GM23338 (cell line): ENCODE measurements at regions not wholly inside any gene's neighbourhood (a gene's known extent, or its start where the extent isn't known, plus 50 kb on each side); places are given as distances from the start of the nearest gene placed in this dataset.

Experiments
- ATAC-seq: fragments of 200-7000 bp; cut with Tn5 transposase; 3 replicates; pipeline ENCODE4 v1.9.1; 2020
- DNase-seq: peaks from one replicate; pipeline ENCODE4 v3.0.0-alpha.2; 2015; ENCODE audit warnings: low spot score
- H2AFZ ChIP-seq: fragments of 200-600 bp; sonication (generic); 2 replicates; pipeline ENCODE4 v1.8.0; 2016; ENCODE audit warnings: antibody characterized with exemption, mild to moderate bottlenecking, moderate library complexity
- H3F3A ChIP-seq: fragments of 200-600 bp; sonication (generic); replicated peaks from 2 replicates; pipeline ENCODE4 v1.8.0; 2017; ENCODE audit warnings: antibody characterized with exemption, mixed run types, low read depth
- H3K27ac ChIP-seq: fragments of 200-600 bp; sonication (generic); 2 replicates; pipeline ENCODE4 v1.6.1; 2016; ENCODE audit warnings: low read depth
- H3K27me3 ChIP-seq: fragments of 200-600 bp; sonication (generic); 2 replicates; pipeline ENCODE4 v1.8.0; 2016; ENCODE audit warnings: mild to moderate bottlenecking, mixed run types, moderate library complexity; ENCODE audit not compliant: insufficient read depth
- H3K36me3 ChIP-seq: fragments of 200-600 bp; sonication (generic); 2 replicates; pipeline ENCODE4 v1.8.0; 2016; ENCODE audit warnings: mild to moderate bottlenecking; ENCODE audit not compliant: insufficient read depth
- H3K4me1 ChIP-seq: fragments of 200-600 bp; sonication (generic); 2 replicates; pipeline ENCODE4 v1.8.0; 2016; ENCODE audit warnings: mild to moderate bottlenecking, moderate library complexity; ENCODE audit not compliant: insufficient read depth
- H3K4me2 ChIP-seq: fragments of 200-600 bp; sonication (generic); 2 replicates; pipeline ENCODE4 v1.7.1; 2017; ENCODE audit warnings: mixed run types
- H3K4me3 ChIP-seq: fragments of 200-600 bp; sonication (generic); 2 replicates; pipeline ENCODE4 v1.6.1; 2016; ENCODE audit warnings: mixed run types
- H3K79me2 ChIP-seq: fragments of 200-600 bp; sonication (generic); replicated peaks from 2 replicates; pipeline ENCODE4 v1.8.0; 2017; ENCODE audit warnings: mild to moderate bottlenecking; ENCODE audit not compliant: insufficient read depth
- H3K9me2 ChIP-seq: fragments of 200-600 bp; sonication (generic); 2 replicates; pipeline ENCODE4 v1.8.0; 2017; ENCODE audit not compliant: insufficient read depth
- H4K20me1 ChIP-seq: fragments of 200-600 bp; sonication (generic); replicated peaks from 2 replicates; pipeline ENCODE4 v1.8.0; 2017; ENCODE audit warnings: mild to moderate bottlenecking; ENCODE audit not compliant: insufficient read depth
- H3K27ac Mint-ChIP-seq: 2 replicates; pipeline ENCODE4 v1.8.0; 2020; ENCODE audit warnings: inconsistent platforms, mild to moderate bottlenecking, moderate library complexity, mixed read lengths
- H3K27me3 Mint-ChIP-seq: 3 replicates; pipeline ENCODE4 v1.8.0; 2022; ENCODE audit warnings: low read depth, mild to moderate bottlenecking, moderate library complexity, mixed read lengths, inconsistent platforms; ENCODE audit not compliant: insufficient read depth, poor library complexity
- H3K36me3 Mint-ChIP-seq: 3 replicates; pipeline ENCODE4 v1.8.0; 2021; ENCODE audit warnings: low read depth, mild to moderate bottlenecking, inconsistent platforms, moderate library complexity, mixed read lengths
- H3K4me1 Mint-ChIP-seq: 3 replicates; pipeline ENCODE4 v1.8.0; 2020; ENCODE audit warnings: mild to moderate bottlenecking, inconsistent platforms, mixed read lengths
- H3K4me3 Mint-ChIP-seq: 3 replicates; pipeline ENCODE4 v1.8.0; 2021; ENCODE audit warnings: moderate library complexity, mild to moderate bottlenecking, inconsistent platforms, mixed read lengths
- H3K9me3 Mint-ChIP-seq: 3 replicates; pipeline ENCODE4 v1.8.0; 2020; ENCODE audit warnings: moderate library complexity, mild to moderate bottlenecking, inconsistent platforms, mixed read lengths
- CREB1 ChIP-seq: fragments of 250-450 bp; sonication (Bioruptor Pico); IDR thresholded peaks from 2 replicates; pipeline ENCODE4 v1.5.0; 2020; ENCODE audit warnings: low read depth, mild to moderate bottlenecking, moderate library complexity
- CTCF ChIP-seq, 2 experiments: fragments of 200-600 bp in 1 of 2; sonication (generic) in 1 of 2; conservative IDR thresholded peaks; 2 replicates each; pipeline versions ENCODE4 v1.5.1 to v1.6.1; 2016 to 2017; ENCODE audit warnings: antibody characterized with exemption in 2 of 2, low read depth in 2 of 2, mild to moderate bottlenecking in 2 of 2, moderate library complexity in 1 of 2
- ETS1 ChIP-seq: IDR thresholded peaks from 2 replicates; pipeline ENCODE4 v1.6.1; 2016; ENCODE audit warnings: antibody characterized with exemption
- EZH2phosphoT487 ChIP-seq: fragments of 200-600 bp; sonication (generic); IDR thresholded peaks from one replicate; pipeline ENCODE4 v1.8.1; 2018; ENCODE audit warnings: antibody characterized with exemption; ENCODE audit not compliant: unreplicated experiment
- JUNB ChIP-seq: IDR thresholded peaks from one replicate; pipeline ENCODE4 v1.6.1; 2016; ENCODE audit warnings: antibody characterized with exemption; ENCODE audit not compliant: unreplicated experiment
- NANOG ChIP-seq: IDR thresholded peaks from 2 replicates; pipeline ENCODE4 v1.6.1; 2016; ENCODE audit warnings: antibody characterized with exemption, borderline replicate concordance
- REST ChIP-seq: IDR thresholded peaks from one replicate; pipeline ENCODE4 v1.6.1; 2018; ENCODE audit warnings: antibody characterized with exemption; ENCODE audit not compliant: unreplicated experiment
- STAT1 ChIP-seq: IDR thresholded peaks from one replicate; pipeline ENCODE4 v1.6.1; 2016; ENCODE audit warnings: antibody characterized with exemption; ENCODE audit not compliant: unreplicated experiment
- ZNF114 ChIP-seq: fragments of 250-450 bp; sonication (Bioruptor Pico); IDR thresholded peaks from 2 replicates; pipeline ENCODE4 v1.5.0; 2020; ENCODE audit warnings: mild to moderate bottlenecking, moderate library complexity
- ZNF331 ChIP-seq: fragments of 250-450 bp; sonication (Bioruptor Pico); IDR thresholded peaks from 2 replicates; pipeline ENCODE4 v1.5.0; 2020; ENCODE audit warnings: low read depth, mild to moderate bottlenecking, moderate library complexity
- ZNF462 ChIP-seq: fragments of 250-450 bp; sonication (Bioruptor Pico); IDR thresholded peaks from 2 replicates; pipeline ENCODE4 v1.5.0; 2020; ENCODE audit warnings: mild to moderate bottlenecking, moderate library complexity

- H3K4me3 ChIP-seq = no peak overlapping the region
- no peak overlapping the region for H2AFZ ChIP-seq
- no peaks in the 10 kb centered on the region for H3K79me2 ChIP-seq
- no peak overlapping the region for H3K27ac ChIP-seq
- no peak overlapping the region for H3K4me2 ChIP-seq
- no peaks in the 10 kb centered on the region for H3F3A ChIP-seq
- Mint-ChIP-seq H3K9me3 (no peaks in the 10 kb centered on the region), H3K27ac (no peak overlapping the region), H3K36me3 (no peaks in the 10 kb centered on the region), H3K27me3 (no peaks in the 10 kb centered on the region), H3K4me1 (peaks cover 1% of the 10 kb centered on the region; the same call in 1 of the 3 replicates), H3K4me3 (no peak overlapping the region)
- H4K20me1 ChIP-seq = no peaks in the 10 kb centered on the region
- H3K4me1 ChIP-seq = no peaks in the 10 kb centered on the region
- TF ChIP-seq EZH2phosphoT487 (no peak), ZNF331 (CRISPR knock-in tag) (no peak), CTCF (conservative IDR thresholded peaks at IDR 0.05; ENCODE audit: low read depth in 2 of 2) (no peak), REST (no peak), ZNF114 (no peak), ETS1 (no peak), STAT1 (no peak), JUNB (no peak), CREB1 (CRISPR knock-in tag) (no peak), NANOG (no peak)
- no peaks in the 10 kb centered on the region for H3K27me3 ChIP-seq
- ATAC-seq (no peak), DNase-seq (no peak)
- no peaks in the 10 kb centered on the region for H3K36me3 ChIP-seq
- no peaks in the 10 kb centered on the region for H3K9me2 ChIP-seq
Measured at GRCh38 chr4:102141842-102142241, 203.4 kb downstream of the SLC39A8 start.

- no peaks in the 10 kb centered on the region for H3K27me3 ChIP-seq
- DNase-seq = no peak
- H3K4me1 Mint-ChIP-seq = peaks cover 4% of the 10 kb centered on the region; the same call in 2 of the 3 replicates
- H4K20me1 ChIP-seq = no peaks in the 10 kb centered on the region
- no peak for ATAC-seq
- H3K9me3 Mint-ChIP-seq = no peaks in the 10 kb centered on the region
- H2AFZ ChIP-seq = no peak overlapping the region
- H3K36me3 ChIP-seq = no peaks in the 10 kb centered on the region
- no peak overlapping the region for H3K4me3 ChIP-seq
- no peaks in the 10 kb centered on the region for H3K36me3 Mint-ChIP-seq
- no peak overlapping the region for H3K4me2 ChIP-seq
- H3K27ac ChIP-seq = no peak overlapping the region
- no peaks in the 10 kb centered on the region for H3F3A ChIP-seq
- H3K4me3 Mint-ChIP-seq = no peak overlapping the region
- no peaks in the 10 kb centered on the region for H3K9me2 ChIP-seq
- H3K27ac Mint-ChIP-seq = no peak overlapping the region
- no peaks in the 10 kb centered on the region for H3K4me1 ChIP-seq
- H3K79me2 ChIP-seq = no peaks in the 10 kb centered on the region
- H3K27me3 Mint-ChIP-seq = no peaks in the 10 kb centered on the region
- TF ChIP-seq EZH2phosphoT487 (no peak), ZNF462 (CRISPR knock-in tag) (no peak)
Measured at GRCh38 chr4:102139932-102140331, 205.3 kb downstream of the SLC39A8 start.
